GM10248 (cell line): ENCODE measurements at regions not wholly inside any gene's neighbourhood (a gene's known extent, or its start where the extent isn't known, plus 50 kb on each side); places are given as distances from the start of the nearest gene placed in this dataset.

Source experiments
- CTCF ChIA-PET: fragments of 300-600 bp; sonication (Branson Sonifier 250); formaldehyde crosslinking; extraction: SDS; loops from one replicate; lab custom pipeline; 2021; ENCODE audit warnings: antibody characterized with exemption; lab: Yijun Ruan, JAX
- POLR2A ChIA-PET: fragments of 350-650 bp; sonication (Branson Sonifier 250); formaldehyde crosslinking; extraction: SDS; loops from one replicate; lab custom pipeline; 2020; ENCODE audit warnings: antibody characterized with exemption; lab: Yijun Ruan, JAX
- DNase-seq: peaks from one replicate; pipeline ENCODE4 v3.0.0; 2012; ENCODE audit errors: extremely low spot score
- CTCF ChIP-seq: IDR thresholded peaks from 2 replicates; pipeline ENCODE4 v1.5.1; 2012; ENCODE audit warnings: mild to moderate bottlenecking, low read depth; ENCODE audit errors: extremely low read depth, missing control alignments, control extremely low read depth

- no peak for DNase-seq
- POLR2A ChIA-PET = no interaction called here
- TF ChIP-seq CTCF = no peak
- CTCF ChIA-PET = no interaction called here
These were observed 326.7 kb downstream of the TPBG start for GRCh38 chr6:82690283-82690682.

- CTCF ChIA-PET = interaction anchor here (1.2 to 1.3 kb wide), 2 partner anchors 20 to 36 kb away, joined by 3 read pairs; no protein-coding TSS in a partner anchor
- DNase-seq = no peak
- POLR2A ChIA-PET = no interaction called here
- TF ChIP-seq CTCF = no peak
These were observed 328.4 kb downstream of the TPBG start for GRCh38 chr6:82691997-82692396.

- CTCF ChIA-PET = interaction anchor here (1.0 to 3.0 kb wide), 4 partner anchors 11 to 37 kb away, joined by 3 to 16 read pairs (median 4); no protein-coding TSS in a partner anchor
- no peak for DNase-seq
- no peak for TF ChIP-seq CTCF
- POLR2A ChIA-PET = no interaction called here
These were observed 329.5 kb downstream of the TPBG start for GRCh38 chr6:82693094-82693493.

GRCh38 chr6:82701341-82701740 lies 337.7 kb downstream of the TPBG start:
- DNase-seq = no peak
- TF ChIP-seq CTCF = no peak
- ChIA-PET CTCF (interaction anchor here (1.4 kb wide), 1 partner anchor 11 kb away, joined by 9 read pairs; no protein-coding TSS in a partner anchor), POLR2A (no interaction called here)

GRCh38 chr6:82702574-82702973 lies 339.0 kb downstream of the TPBG start:
- DNase-seq = no peak
- no peak for TF ChIP-seq CTCF
- CTCF ChIA-PET = interaction anchor here (1.0 to 1.2 kb wide), 2 partner anchors 9 to 21 kb away, joined by 3 to 4 read pairs; no protein-coding TSS in a partner anchor
- POLR2A ChIA-PET = no interaction called here

GRCh38 chr6:82703230-82703629 lies 339.6 kb downstream of the TPBG start:
- no peak for TF ChIP-seq CTCF
- ChIA-PET CTCF (interaction anchor here (1.0 to 1.2 kb wide), 2 partner anchors 9 to 22 kb away, joined by 3 to 4 read pairs; no protein-coding TSS in a partner anchor), POLR2A (no interaction called here)
- no peak for DNase-seq
